Erythroblast (primary cell): ENCODE measurements at regions not wholly inside any gene's neighbourhood (a gene's known extent, or its start where the extent isn't known, plus 50 kb on each side); places are given as distances from the start of the nearest gene placed in this dataset.

Experiments used
- GATA1 ChIP-seq: IDR thresholded peaks from 2 replicates; pipeline ENCODE4 v1.6.1; 2011; ENCODE audit warnings: low read depth, mild to moderate bottlenecking, control low read depth, low read length, moderate library complexity
- POLR2A ChIP-seq: IDR thresholded peaks from 2 replicates; pipeline ENCODE4 v1.6.1; 2011; ENCODE audit warnings: mild to moderate bottlenecking, low read length

DNA sequence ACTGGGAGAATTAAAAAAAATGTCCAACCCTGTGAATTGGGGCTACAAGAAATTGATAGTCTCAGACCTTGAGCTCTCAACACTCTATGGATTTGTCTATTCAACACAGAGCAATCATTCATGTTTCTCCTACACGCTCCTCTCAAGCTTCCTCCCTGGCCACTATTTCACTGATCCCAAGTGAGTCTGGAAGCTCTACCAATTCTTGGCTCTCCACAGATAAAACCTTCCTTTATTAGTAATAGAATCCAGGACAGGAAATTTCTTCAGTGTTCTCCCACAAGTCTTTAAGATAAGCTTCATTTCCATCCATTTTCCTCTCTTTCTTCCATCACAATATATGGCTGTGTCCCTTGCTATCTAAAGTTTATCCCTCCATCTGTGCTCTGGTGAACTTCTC, 215.1 kb upstream of the PAPPA start:
- TF ChIP-seq POLR2A (no peak), GATA1 (no peak)
